ENCODE measurements at regions not wholly inside any gene's neighbourhood (a gene's known extent, or its start where the extent isn't known, plus 50 kb on each side); places are given as distances from the start of the nearest gene placed in this dataset.

DNA sequence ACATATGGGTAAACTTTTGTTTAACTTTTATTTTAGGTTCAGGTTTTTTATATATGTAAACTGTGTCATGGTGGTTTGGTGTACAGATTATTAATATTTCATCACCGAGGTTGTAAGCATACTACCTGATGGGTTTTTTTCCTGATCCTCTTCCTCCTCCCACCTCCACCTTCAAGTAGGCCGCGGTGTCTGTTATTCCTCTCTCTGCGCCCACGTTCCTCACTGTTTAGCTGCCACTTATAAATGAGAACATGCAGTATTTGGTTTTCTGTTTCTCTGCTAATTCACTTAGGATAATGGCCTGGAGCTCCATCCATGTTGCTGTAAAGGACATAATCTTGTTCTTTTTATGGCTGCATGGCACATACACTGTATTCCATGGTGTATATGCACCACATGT lies 1000.0 kb upstream of the CELF2 start:
- Mint-ChIP-seq H3K27me3 (no peaks in the 10 kb centered on the region), H3K36me3 (ENCODE audit: insufficient read depth) (no peaks in the 10 kb centered on the region), H3K27ac (no peak overlapping the region)

DNA sequence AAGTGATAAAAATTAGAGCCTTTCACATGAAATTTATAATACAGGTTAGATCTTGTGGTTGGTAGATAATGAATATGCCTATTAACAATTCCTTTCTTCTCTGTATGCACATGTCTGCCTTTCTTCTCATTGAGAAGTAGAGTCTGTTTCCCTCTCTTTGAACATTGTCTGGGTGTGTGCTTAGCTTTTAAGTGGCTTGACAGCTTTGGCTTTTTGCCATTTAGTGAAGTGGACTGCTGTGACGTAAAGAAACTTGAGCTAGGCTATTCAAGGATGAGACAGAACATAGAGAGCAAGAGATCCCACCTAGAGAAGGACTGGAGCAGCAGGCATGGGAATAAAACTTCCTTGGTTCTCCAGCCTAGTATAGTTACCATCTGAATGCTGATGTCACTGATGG lies 996.7 kb upstream of the CELF2 start:
- peaks cover 12% of the 10 kb centered on the region for H3K9me3 Mint-ChIP-seq (ENCODE audit: low read depth)
- no peaks in the 10 kb centered on the region for H3K36me3 Mint-ChIP-seq (ENCODE audit: insufficient read depth)

More for the DNA sequence above, 1000.0 kb upstream of the CELF2 start:
- no peak for DNase-seq (ENCODE audit: low spot score, unreplicated experiment)
- Mint-ChIP-seq H3K4me3 (ENCODE audit: low read depth) (no peak overlapping the region), H3K9me3 (ENCODE audit: low read depth) (peaks cover 7% of the 10 kb centered on the region), H3K4me1 (ENCODE audit: low read depth) (no peaks in the 10 kb centered on the region)
- TF ChIP-seq, protein P1, sequence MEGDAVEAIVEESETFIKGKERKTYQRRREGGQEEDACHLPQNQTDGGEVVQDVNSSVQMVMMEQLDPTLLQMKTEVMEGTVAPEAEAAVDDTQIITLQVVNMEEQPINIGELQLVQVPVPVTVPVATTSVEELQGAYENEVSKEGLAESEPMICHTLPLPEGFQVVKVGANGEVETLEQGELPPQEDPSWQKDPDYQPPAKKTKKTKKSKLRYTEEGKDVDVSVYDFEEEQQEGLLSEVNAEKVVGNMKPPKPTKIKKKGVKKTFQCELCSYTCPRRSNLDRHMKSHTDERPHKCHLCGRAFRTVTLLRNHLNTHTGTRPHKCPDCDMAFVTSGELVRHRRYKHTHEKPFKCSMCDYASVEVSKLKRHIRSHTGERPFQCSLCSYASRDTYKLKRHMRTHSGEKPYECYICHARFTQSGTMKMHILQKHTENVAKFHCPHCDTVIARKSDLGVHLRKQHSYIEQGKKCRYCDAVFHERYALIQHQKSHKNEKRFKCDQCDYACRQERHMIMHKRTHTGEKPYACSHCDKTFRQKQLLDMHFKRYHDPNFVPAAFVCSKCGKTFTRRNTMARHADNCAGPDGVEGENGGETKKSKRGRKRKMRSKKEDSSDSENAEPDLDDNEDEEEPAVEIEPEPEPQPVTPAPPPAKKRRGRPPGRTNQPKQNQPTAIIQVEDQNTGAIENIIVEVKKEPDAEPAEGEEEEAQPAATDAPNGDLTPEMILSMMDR (IDR thresholded peaks at IDR 0.05; ENCODE audit: unreplicated experiment), result no peak

DNA sequence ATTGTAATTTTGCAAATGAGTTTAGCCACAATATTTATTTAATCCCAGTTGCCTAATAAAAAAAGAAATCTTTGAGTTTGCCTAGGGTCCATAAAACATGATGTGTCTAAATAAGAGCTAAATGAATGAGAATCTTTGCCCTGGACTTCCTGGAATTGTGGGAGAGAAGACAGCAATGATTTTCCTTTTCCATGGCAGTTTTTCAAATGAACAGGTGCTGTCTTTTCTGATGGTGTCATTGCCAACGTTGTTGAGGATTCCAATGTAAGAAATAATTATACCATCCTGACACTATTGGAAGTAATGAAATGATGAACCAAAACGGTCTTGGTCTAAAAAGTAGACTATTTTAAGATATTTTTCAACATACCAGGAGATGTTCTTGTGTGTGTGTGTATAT lies 984.7 kb upstream of the CELF2 start:
- Mint-ChIP-seq H3K4me3 (ENCODE audit: low read depth) (no peak overlapping the region), H3K27ac (no peak overlapping the region), H3K9me3 (ENCODE audit: low read depth) (no peaks in the 10 kb centered on the region), H3K36me3 (ENCODE audit: insufficient read depth) (no peaks in the 10 kb centered on the region), H3K4me1 (ENCODE audit: low read depth) (no peaks in the 10 kb centered on the region), H3K27me3 (no peaks in the 10 kb centered on the region)
- TF ChIP-seq, protein P1 (IDR thresholded peaks at IDR 0.05; ENCODE audit: unreplicated experiment), result no peak
- no peak for DNase-seq (ENCODE audit: low spot score, unreplicated experiment)

More for the DNA sequence above, 996.7 kb upstream of the CELF2 start:
- Mint-ChIP-seq H3K4me1 (ENCODE audit: low read depth) (no peaks in the 10 kb centered on the region), H3K27me3 (no peaks in the 10 kb centered on the region), H3K27ac (no peak overlapping the region), H3K4me3 (ENCODE audit: low read depth) (no peak overlapping the region)
- TF ChIP-seq, protein P1 (IDR thresholded peaks at IDR 0.05; ENCODE audit: unreplicated experiment), result no peak
- DNase-seq (ENCODE audit: low spot score, unreplicated experiment), result no peak

DNA sequence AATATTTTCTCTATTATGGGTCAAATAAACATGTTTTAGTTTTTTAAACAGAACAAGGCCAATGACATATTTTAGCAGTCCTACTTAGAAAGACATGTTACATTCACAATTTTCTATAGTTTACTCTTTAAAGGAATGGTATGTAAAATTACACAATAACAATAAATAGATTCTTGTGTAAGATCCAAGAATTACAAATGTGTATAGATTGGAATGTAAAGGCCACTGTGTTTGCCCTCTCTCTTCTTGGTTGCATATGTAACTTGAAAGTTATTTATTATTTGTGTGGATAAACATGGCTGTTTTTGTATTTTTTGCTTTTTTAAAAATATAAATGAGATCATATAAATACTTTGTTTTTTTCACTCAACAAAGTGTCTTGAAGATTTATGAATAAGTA lies 979.3 kb upstream of the CELF2 start:
- Mint-ChIP-seq H3K9me3 (ENCODE audit: low read depth) (no peaks in the 10 kb centered on the region), H3K27me3 (no peaks in the 10 kb centered on the region), H3K4me3 (ENCODE audit: low read depth) (no peak overlapping the region), H3K36me3 (ENCODE audit: insufficient read depth) (no peaks in the 10 kb centered on the region), H3K27ac (no peak overlapping the region), H3K4me1 (ENCODE audit: low read depth) (peaks cover 6% of the 10 kb centered on the region)
- DNase-seq (ENCODE audit: low spot score, unreplicated experiment), result no peak
- TF ChIP-seq, protein P1 (IDR thresholded peaks at IDR 0.05; ENCODE audit: unreplicated experiment), result no peak

DNA sequence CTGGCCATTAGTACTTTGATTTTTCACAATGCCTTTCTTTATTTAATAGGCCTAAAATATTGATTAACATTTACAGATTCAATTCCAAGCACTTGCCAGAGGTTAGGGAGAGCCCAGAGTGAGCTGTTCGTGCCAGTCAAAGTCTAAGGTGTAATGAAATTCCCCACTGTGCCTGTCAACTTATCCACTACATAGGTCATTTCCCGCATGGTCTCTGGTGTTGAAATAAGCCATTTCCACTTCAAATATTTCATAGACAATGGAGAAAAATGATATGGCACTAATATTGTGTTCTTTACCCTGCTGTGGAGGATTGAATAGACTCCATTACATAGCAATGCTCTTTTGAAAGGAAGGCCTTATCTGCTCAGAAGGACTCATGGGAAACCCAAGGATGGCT lies 978.1 kb upstream of the CELF2 start:
- H3K4me1 Mint-ChIP-seq (ENCODE audit: low read depth), result peaks cover 6% of the 10 kb centered on the region
- no peak overlapping the region for H3K27ac Mint-ChIP-seq
- no peak for DNase-seq (ENCODE audit: low spot score, unreplicated experiment)
- H3K27me3 Mint-ChIP-seq, result no peaks in the 10 kb centered on the region
- no peak overlapping the region for H3K4me3 Mint-ChIP-seq (ENCODE audit: low read depth)
- no peaks in the 10 kb centered on the region for H3K9me3 Mint-ChIP-seq (ENCODE audit: low read depth)
- no peaks in the 10 kb centered on the region for H3K36me3 Mint-ChIP-seq (ENCODE audit: insufficient read depth)
- TF ChIP-seq, protein P1 (IDR thresholded peaks at IDR 0.05; ENCODE audit: unreplicated experiment), result no peak

Data from progenitor cell of endocrine pancreas (in vitro differentiated cells).